ENCODE measurements at regions not wholly inside any gene's neighbourhood (a gene's known extent, or its start where the extent isn't known, plus 50 kb on each side); places are given as distances from the start of the nearest gene placed in this dataset.
A peak's percentile ranks its signal among the peaks of the same experiment; 100 is the strongest.

- DNase-seq (ENCODE audit: low read depth): no peak
Observed at GRCh38 chr13:104414771-104415170, 1348.6 kb upstream of the SLC10A2 start.

- no peak for DNase-seq (ENCODE audit: low read depth)
Observed at GRCh38 chr13:104414181-104414580, 1348.0 kb upstream of the SLC10A2 start.

- DNase-seq (ENCODE audit: low read depth): no peak
Observed at GRCh38 chr13:104411141-104411765, 1345.0 kb upstream of the SLC10A2 start.

- DNase-seq (ENCODE audit: low read depth): no peak
Observed at GRCh38 chr13:104408733-104409132, 1342.5 kb upstream of the SLC10A2 start.

GRCh38 chr13:104404325-104404724 lies 1338.1 kb upstream of the SLC10A2 start:
- DNase-seq (ENCODE audit: low read depth): no peak

GRCh38 chr13:104389691-104390090 lies 1323.5 kb upstream of the SLC10A2 start:
- DNase-seq (ENCODE audit: low read depth): peak; percentile 63

GRCh38 chr13:104387510-104387909 lies 1321.3 kb upstream of the SLC10A2 start:
- DNase-seq (ENCODE audit: low read depth): no peak

GRCh38 chr13:104385404-104385803 lies 1319.2 kb upstream of the SLC10A2 start:
- peak; percentile 39 for DNase-seq (ENCODE audit: low read depth)

GRCh38 chr13:104382951-104383350 lies 1316.7 kb upstream of the SLC10A2 start:
- no peak for DNase-seq (ENCODE audit: low read depth)

GRCh38 chr13:104376588-104376987 lies 1310.4 kb upstream of the SLC10A2 start:
- DNase-seq (ENCODE audit: low read depth): no peak

GRCh38 chr13:104375614-104376013 lies 1309.4 kb upstream of the SLC10A2 start:
- no peak for DNase-seq (ENCODE audit: low read depth)

GRCh38 chr13:104372095-104372655 lies 1306.0 kb upstream of the SLC10A2 start:
- DNase-seq (ENCODE audit: low read depth): no peak

GRCh38 chr13:104365430-104365829 lies 1299.2 kb upstream of the SLC10A2 start:
- no peak for DNase-seq (ENCODE audit: low read depth)

GRCh38 chr13:104357672-104358354 lies 1291.6 kb upstream of the SLC10A2 start:
- DNase-seq (ENCODE audit: low read depth): no peak

- peak; percentile 30 for DNase-seq (ENCODE audit: low read depth)
Observed at GRCh38 chr13:104357174-104357573, 1291.0 kb upstream of the SLC10A2 start.

- DNase-seq (ENCODE audit: low read depth): no peak
Observed at GRCh38 chr13:104355041-104355670, 1288.9 kb upstream of the SLC10A2 start.

- DNase-seq (ENCODE audit: low read depth): peak; percentile 44
Observed at GRCh38 chr13:104327211-104327610, 1261.0 kb upstream of the SLC10A2 start.

- DNase-seq (ENCODE audit: low read depth): no peak
Observed at GRCh38 chr13:104326523-104326922, 1260.3 kb upstream of the SLC10A2 start.

GRCh38 chr13:104321756-104322155 lies 1255.5 kb upstream of the SLC10A2 start:
- no peak for DNase-seq (ENCODE audit: low read depth)

GRCh38 chr13:104320446-104320845 lies 1254.2 kb upstream of the SLC10A2 start:
- no peak for DNase-seq (ENCODE audit: low read depth)

- DNase-seq (ENCODE audit: low read depth): peak; percentile 63
Observed at GRCh38 chr13:104318121-104318520, 1251.9 kb upstream of the SLC10A2 start.

GRCh38 chr13:104315606-104316005 lies 1249.4 kb upstream of the SLC10A2 start:
- DNase-seq (ENCODE audit: low read depth): peak; percentile 83

Data from myocyte (in vitro differentiated cells).